Liver (tissue), 8 donors: ENCODE measurements at regions not wholly inside any gene's neighbourhood (a gene's known extent, or its start where the extent isn't known, plus 50 kb on each side); places are given as distances from the start of the nearest gene placed in this dataset.

Source experiments
- DNase-seq: peaks from one replicate; pipeline ENCODE4 v3.0.0-alpha.2; 2017; ENCODE audit warnings: low spot score
- H3K27ac ChIP-seq, 2 donors: one replicate each; pipeline ENCODE4 v1.7.0; 2013; ENCODE audit warnings: inconsistent platforms in 2 of 2, low read length in 2 of 2, control low read depth in 1 of 2, low read depth in 1 of 2, mild to moderate bottlenecking in 1 of 2
- H3K27me3 ChIP-seq, 4 donors: one replicate each; pipeline versions ENCODE4 v1.6.1 to v1.7.0; 2013; ENCODE audit warnings: low read length in 3 of 4, inconsistent platforms in 1 of 4, mild to moderate bottlenecking in 1 of 4, moderate library complexity in 1 of 4; ENCODE audit not compliant: control insufficient read depth in 4 of 4, insufficient read depth in 4 of 4
- H3K36me3 ChIP-seq, 4 donors: one replicate each; pipeline versions ENCODE4 v1.6.1 to v1.7.0; 2013; ENCODE audit warnings: low read length in 3 of 4, mild to moderate bottlenecking in 3 of 4, low read depth in 1 of 4, moderate library complexity in 1 of 4; ENCODE audit not compliant: control insufficient read depth in 4 of 4, insufficient read depth in 3 of 4
- H3K4me1 ChIP-seq, 4 donors: one replicate each; pipeline versions ENCODE4 v1.6.1 to v1.7.0; 2013; ENCODE audit warnings: low read length in 3 of 4, mild to moderate bottlenecking in 3 of 4, moderate library complexity in 1 of 4; ENCODE audit not compliant: control insufficient read depth in 4 of 4, insufficient read depth in 4 of 4
- H3K4me3 ChIP-seq, 3 donors: one replicate each; pipeline versions ENCODE4 v1.6.1 to v1.7.0; 2013; ENCODE audit warnings: low read length in 3 of 3, control low read depth in 1 of 3, low read depth in 1 of 3, mild to moderate bottlenecking in 1 of 3
- H3K9ac ChIP-seq, 2 donors: one replicate each; pipeline ENCODE4 v1.7.0; 2013; ENCODE audit warnings: low read length in 2 of 2, mild to moderate bottlenecking in 2 of 2, moderate library complexity in 2 of 2, control low read depth in 1 of 2, low read depth in 1 of 2
- H3K9me3 ChIP-seq, 4 donors: one replicate each; pipeline versions ENCODE4 v1.6.1 to v1.7.0; 2013; ENCODE audit warnings: low read length in 3 of 4; ENCODE audit not compliant: control insufficient read depth in 4 of 4
- ATF3 ChIP-seq: IDR thresholded peaks from 2 replicates; pipeline ENCODE4 v1.6.1; 2016; ENCODE audit warnings: antibody characterized with exemption
- CTCF ChIP-seq: fragments of 150-350 bp; IDR thresholded peaks from 2 replicates; pipeline ENCODE4 v1.5.1; 2017; ENCODE audit warnings: improper control_type of control experiment, low read depth, low read length; ENCODE audit not compliant: missing input control
- EGR1 ChIP-seq, 2 donors: IDR thresholded peaks; 2 replicates each; pipeline ENCODE4 v1.6.1; 2016 to 2018; ENCODE audit warnings: antibody characterized with exemption in 2 of 2, low read depth in 2 of 2
- FOXA1 ChIP-seq: IDR thresholded peaks from 2 replicates; pipeline ENCODE4 v1.6.1; 2016; ENCODE audit warnings: antibody characterized with exemption
- FOXA2 ChIP-seq: IDR thresholded peaks from 2 replicates; pipeline ENCODE4 v1.6.1; 2016; ENCODE audit warnings: antibody characterized with exemption
- GABPA ChIP-seq, 2 donors: IDR thresholded peaks in 1 of 2; conservative IDR thresholded peaks in 1 of 2; 2 replicates each; pipeline ENCODE4 v1.6.1; 2016; ENCODE audit warnings: antibody characterized with exemption in 2 of 2, mild to moderate bottlenecking in 1 of 2, moderate library complexity in 1 of 2
- HNF4A ChIP-seq, 2 donors: conservative IDR thresholded peaks; 2 replicates each; pipeline ENCODE4 v1.6.1; 2016; ENCODE audit warnings: antibody characterized with exemption in 2 of 2, mild to moderate bottlenecking in 2 of 2
- HNF4G ChIP-seq: IDR thresholded peaks from 2 replicates; pipeline ENCODE4 v1.6.1; 2016; ENCODE audit warnings: antibody characterized with exemption
- JUND ChIP-seq, 2 donors: IDR thresholded peaks; 2 replicates each; pipeline ENCODE4 v1.6.1; 2016; ENCODE audit warnings: antibody characterized with exemption in 2 of 2
- NR2F2 ChIP-seq: IDR thresholded peaks from 2 replicates; pipeline ENCODE4 v1.6.1; 2016; ENCODE audit warnings: antibody characterized with exemption
- RAD21 ChIP-seq, 2 donors: IDR thresholded peaks; 2 replicates each; pipeline ENCODE4 v1.6.1; 2016; ENCODE audit warnings: antibody characterized with exemption in 2 of 2, mild to moderate bottlenecking in 2 of 2
- RXRA ChIP-seq, 2 donors: IDR thresholded peaks; 2 replicates each; pipeline ENCODE4 v1.6.1; 2017 to 2018; ENCODE audit warnings: antibody characterized with exemption in 2 of 2, mild to moderate bottlenecking in 1 of 2
- SP1 ChIP-seq: IDR thresholded peaks from 2 replicates; pipeline ENCODE4 v1.6.1; 2018; ENCODE audit warnings: antibody characterized with exemption, mild to moderate bottlenecking
- TAF1 ChIP-seq: conservative IDR thresholded peaks from 2 replicates; pipeline ENCODE4 v1.6.1; 2016; ENCODE audit warnings: antibody characterized with exemption, mild to moderate bottlenecking
- YY1 ChIP-seq: IDR thresholded peaks from 2 replicates; pipeline ENCODE4 v1.6.1; 2016; ENCODE audit warnings: antibody characterized with exemption, mild to moderate bottlenecking
- ZBTB33 ChIP-seq: IDR thresholded peaks from 2 replicates; pipeline ENCODE4 v1.6.1; 2016; ENCODE audit warnings: antibody characterized with exemption
- WGBS: extraction: QIAGEN DNeasy Blood & Tissue Kit; methylation state at CpG from one replicate; pipeline ENCODE4 v1.1.7; 2013; 5-methylcytosine and 5-hydroxymethylcytosine counted together
- TF ChIP-seq, protein P1 (sequence below): IDR thresholded peaks from 2 replicates; pipeline ENCODE4 v1.6.1; 2016; ENCODE audit warnings: antibody characterized with exemption
- TF ChIP-seq, protein P2 (sequence below): IDR thresholded peaks from 2 replicates; pipeline ENCODE4 v1.6.1; 2016; ENCODE audit warnings: antibody characterized with exemption, mild to moderate bottlenecking
- donor health status: healthy.
- donor health status: healthy.
- donor health status: healthy.
- donor health status: healthy.
- donor health status: healthy.

DNA sequence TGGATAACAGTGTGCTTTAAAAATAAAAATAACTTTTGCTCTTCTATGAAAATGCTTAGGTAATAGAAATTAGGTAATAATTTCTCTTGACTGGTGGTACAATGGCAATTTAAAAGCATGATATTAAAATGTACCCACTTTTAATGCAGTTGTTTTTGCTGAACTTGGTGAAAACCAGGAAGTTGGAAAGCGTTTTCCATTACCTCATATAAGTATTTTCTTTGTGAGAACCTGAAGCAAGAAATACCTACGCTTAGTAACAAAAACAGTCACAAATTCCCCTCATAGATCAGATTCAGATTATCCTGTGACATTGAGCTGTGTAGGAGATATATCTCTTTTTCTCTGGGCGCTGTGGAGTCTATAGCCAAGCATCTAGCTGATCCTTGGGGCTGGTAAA lies 689.0 kb upstream of the FZD8 start:
- TF ChIP-seq YY1 (no peak), NR2F2 (no peak), ZBTB33 (no peak), RAD21 (IDR thresholded peaks at IDR 0.05) (no peak), HNF4G (no peak), FOXA1 (no peak), TAF1 (no peak), JUND (IDR thresholded peaks at IDR 0.05) (no peak), FOXA2 (no peak), SP1 (no peak), ATF3 (no peak), RXRA (IDR thresholded peaks at IDR 0.05) (no peak), HNF4A (conservative IDR thresholded peaks at IDR 0.05) (no peak), CTCF (no peak), EGR1 (IDR thresholded peaks at IDR 0.05; ENCODE audit: low read depth in 2 of 2) (no peak), GABPA (IDR thresholded peaks at IDR 0.05 in 1 of 2, conservative IDR thresholded peaks at IDR 0.05 in 1 of 2) (no peak)
- TF ChIP-seq, protein P1, sequence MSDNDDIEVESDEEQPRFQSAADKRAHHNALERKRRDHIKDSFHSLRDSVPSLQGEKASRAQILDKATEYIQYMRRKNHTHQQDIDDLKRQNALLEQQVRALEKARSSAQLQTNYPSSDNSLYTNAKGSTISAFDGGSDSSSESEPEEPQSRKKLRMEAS = no peak
- TF ChIP-seq, protein P2, sequence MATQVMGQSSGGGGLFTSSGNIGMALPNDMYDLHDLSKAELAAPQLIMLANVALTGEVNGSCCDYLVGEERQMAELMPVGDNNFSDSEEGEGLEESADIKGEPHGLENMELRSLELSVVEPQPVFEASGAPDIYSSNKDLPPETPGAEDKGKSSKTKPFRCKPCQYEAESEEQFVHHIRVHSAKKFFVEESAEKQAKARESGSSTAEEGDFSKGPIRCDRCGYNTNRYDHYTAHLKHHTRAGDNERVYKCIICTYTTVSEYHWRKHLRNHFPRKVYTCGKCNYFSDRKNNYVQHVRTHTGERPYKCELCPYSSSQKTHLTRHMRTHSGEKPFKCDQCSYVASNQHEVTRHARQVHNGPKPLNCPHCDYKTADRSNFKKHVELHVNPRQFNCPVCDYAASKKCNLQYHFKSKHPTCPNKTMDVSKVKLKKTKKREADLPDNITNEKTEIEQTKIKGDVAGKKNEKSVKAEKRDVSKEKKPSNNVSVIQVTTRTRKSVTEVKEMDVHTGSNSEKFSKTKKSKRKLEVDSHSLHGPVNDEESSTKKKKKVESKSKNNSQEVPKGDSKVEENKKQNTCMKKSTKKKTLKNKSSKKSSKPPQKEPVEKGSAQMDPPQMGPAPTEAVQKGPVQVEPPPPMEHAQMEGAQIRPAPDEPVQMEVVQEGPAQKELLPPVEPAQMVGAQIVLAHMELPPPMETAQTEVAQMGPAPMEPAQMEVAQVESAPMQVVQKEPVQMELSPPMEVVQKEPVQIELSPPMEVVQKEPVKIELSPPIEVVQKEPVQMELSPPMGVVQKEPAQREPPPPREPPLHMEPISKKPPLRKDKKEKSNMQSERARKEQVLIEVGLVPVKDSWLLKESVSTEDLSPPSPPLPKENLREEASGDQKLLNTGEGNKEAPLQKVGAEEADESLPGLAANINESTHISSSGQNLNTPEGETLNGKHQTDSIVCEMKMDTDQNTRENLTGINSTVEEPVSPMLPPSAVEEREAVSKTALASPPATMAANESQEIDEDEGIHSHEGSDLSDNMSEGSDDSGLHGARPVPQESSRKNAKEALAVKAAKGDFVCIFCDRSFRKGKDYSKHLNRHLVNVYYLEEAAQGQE = no peak
- no peak overlapping the region for H3K9ac ChIP-seq
- 84% methylated on average over 3 of the region's 3 CpGs for WGBS

More for the DNA sequence above, 689.0 kb upstream of the FZD8 start:
- DNase-seq = no peak
- no peaks in the 10 kb centered on the region for H3K9me3 ChIP-seq
- no peaks in the 10 kb centered on the region for H3K4me1 ChIP-seq
- no peak overlapping the region for H3K27ac ChIP-seq
- H3K36me3 ChIP-seq = no peaks in the 10 kb centered on the region
- H3K4me3 ChIP-seq = no peak overlapping the region
- H3K27me3 ChIP-seq = peaks cover 0 to 2% (median 0%) of the 10 kb centered on the region in 4 donors
